ENCODE measurements at regions not wholly inside any gene's neighbourhood (a gene's known extent, or its start where the extent isn't known, plus 50 kb on each side); places are given as distances from the start of the nearest gene placed in this dataset.

GRCh38 chr14:49487238-49487637 is 98.9 kb downstream of the RPS29 start:
- DNase-seq = no peak
- no peaks in the 10 kb centered on the region for H3F3A ChIP-seq (ENCODE audit: low read length, unreplicated experiment)
- no peak for ATAC-seq
- peaks cover 13% of the 10 kb centered on the region; the same call in 1 of the 2 replicates for H3K27me3 ChIP-seq (ENCODE audit: low read length)
- H3K4me2 ChIP-seq (ENCODE audit: low read length) = no peak overlapping the region
- H3K9me3 ChIP-seq (ENCODE audit: low read length) = no peaks in the 10 kb centered on the region
- POLR2A ChIA-PET (ENCODE audit: unreplicated experiment) = no interaction called here
- H2AFZ ChIP-seq (ENCODE audit: low read length) = no peak overlapping the region
- no peak for TF ChIP-seq EZH2 (IDR thresholded peaks at IDR 0.05; ENCODE audit: low read length, unreplicated experiment)
- TF ChIP-seq CTCF (conservative IDR thresholded peaks at IDR 0.05; ENCODE audit: low read depth, low read length) = no peak
- no peak for TF ChIP-seq EZH2phosphoT487 (IDR thresholded peaks at IDR 0.05; ENCODE audit: borderline replicate concordance, low read length)
- H3K79me2 ChIP-seq (ENCODE audit: low read length) = no peaks in the 10 kb centered on the region
- no TSS peak for BruUV-seq (replicated peaks)
- peaks cover 4% of the 10 kb centered on the region; the same call in 1 of the 2 replicates for H3K4me1 ChIP-seq (ENCODE audit: insufficient read depth, low read length)
- H3K27ac ChIP-seq (ENCODE audit: low read length) = no peak overlapping the region
- H4K20me1 ChIP-seq (ENCODE audit: low read length) = no peaks in the 10 kb centered on the region
- no peaks in the 10 kb centered on the region for H3K36me3 ChIP-seq (ENCODE audit: low read depth, low read length)
- no peak overlapping the region for H3K4me3 ChIP-seq (ENCODE audit: low read length)
- no peak overlapping the region for H3K9ac ChIP-seq (ENCODE audit: low read length)
- CTCF ChIA-PET = no interaction called here
- intact Hi-C loops (cut with micrococcal nuclease) = no loop called here
- H3K9me2 ChIP-seq (replicated peaks; ENCODE audit: low read length) = no peaks in the 10 kb centered on the region

GRCh38 chr14:49485290-49485689 is 100.9 kb downstream of the RPS29 start:
- BruUV-seq (replicated peaks) = no TSS peak
- TF ChIP-seq EZH2phosphoT487 (IDR thresholded peaks at IDR 0.05; ENCODE audit: borderline replicate concordance, low read length) = no peak
- no peak for TF ChIP-seq EZH2 (IDR thresholded peaks at IDR 0.05; ENCODE audit: low read length, unreplicated experiment)
- TF ChIP-seq CTCF (conservative IDR thresholded peaks at IDR 0.05; ENCODE audit: low read depth, low read length) = no peak
- Histone ChIP-seq H3K27me3 (ENCODE audit: low read length) (peaks cover 9% of the 10 kb centered on the region; the same call in 1 of the 2 replicates), H3K9me2 (replicated peaks; ENCODE audit: low read length) (no peaks in the 10 kb centered on the region), H2AFZ (ENCODE audit: low read length) (no peak overlapping the region), H3K4me1 (ENCODE audit: insufficient read depth, low read length) (no peaks in the 10 kb centered on the region), H4K20me1 (ENCODE audit: low read length) (no peaks in the 10 kb centered on the region), H3K9me3 (ENCODE audit: low read length) (no peaks in the 10 kb centered on the region), H3F3A (ENCODE audit: low read length, unreplicated experiment) (no peaks in the 10 kb centered on the region), H3K4me3 (ENCODE audit: low read length) (no peak overlapping the region), H3K9ac (ENCODE audit: low read length) (no peak overlapping the region), H3K79me2 (ENCODE audit: low read length) (no peaks in the 10 kb centered on the region), H3K27ac (ENCODE audit: low read length) (no peak overlapping the region), H3K36me3 (ENCODE audit: low read depth, low read length) (no peaks in the 10 kb centered on the region), H3K4me2 (ENCODE audit: low read length) (no peak overlapping the region)
- intact Hi-C loops (cut with micrococcal nuclease) = no loop called here
- ChIA-PET CTCF (interaction anchor here (1.6 kb wide), 1 partner anchor 24 kb away, joined by 4 read pairs; no protein-coding TSS in a partner anchor), POLR2A (ENCODE audit: unreplicated experiment) (no interaction called here)
- no peak for DNase-seq
- ATAC-seq = no peak

DNA sequence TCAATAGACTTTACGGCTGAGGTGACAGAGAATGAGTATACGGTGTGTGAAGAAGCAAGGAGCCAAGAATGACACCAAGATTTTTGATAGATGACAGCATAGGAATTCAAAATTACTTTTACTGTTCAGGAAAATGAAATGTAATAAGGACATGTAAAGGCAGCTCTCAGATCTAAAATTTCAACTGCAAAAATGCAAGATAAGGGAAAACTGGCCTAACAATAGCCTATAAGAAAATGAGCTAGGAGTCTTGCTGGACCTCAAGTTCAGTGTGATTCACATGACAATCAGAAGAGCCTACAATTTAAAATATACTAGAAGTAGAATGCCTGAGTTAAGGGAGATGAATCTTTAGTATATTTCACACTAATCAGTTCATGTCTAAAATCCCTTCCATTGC is 102.0 kb downstream of the RPS29 start:
- TF ChIP-seq EZH2 (IDR thresholded peaks at IDR 0.05; ENCODE audit: low read length, unreplicated experiment) (no peak), CTCF (conservative IDR thresholded peaks at IDR 0.05; ENCODE audit: low read depth, low read length) (no peak), EZH2phosphoT487 (IDR thresholded peaks at IDR 0.05; ENCODE audit: borderline replicate concordance, low read length) (no peak)
- intact Hi-C loops (cut with micrococcal nuclease) = no loop called here
- H3K9me3 ChIP-seq (ENCODE audit: low read length) = no peaks in the 10 kb centered on the region
- CTCF ChIA-PET = interaction anchor here (1.6 kb wide), 1 partner anchor 22 kb away, joined by 4 read pairs; no protein-coding TSS in a partner anchor
- H3K36me3 ChIP-seq (ENCODE audit: low read depth, low read length) = no peaks in the 10 kb centered on the region
- ATAC-seq = no peak
- no peak overlapping the region for H3K4me2 ChIP-seq (ENCODE audit: low read length)
- H3K9me2 ChIP-seq (replicated peaks; ENCODE audit: low read length) = no peaks in the 10 kb centered on the region
- no peak for DNase-seq
- no TSS peak for BruUV-seq (replicated peaks)
- no peak overlapping the region for H2AFZ ChIP-seq (ENCODE audit: low read length)
- H4K20me1 ChIP-seq (ENCODE audit: low read length) = no peaks in the 10 kb centered on the region
- 0 out of 2 replicates have a peak, but pooled peaks cover 6% of the 10 kb centered on the region for H3K4me1 ChIP-seq (ENCODE audit: insufficient read depth, low read length)
- H3K9ac ChIP-seq (ENCODE audit: low read length) = no peak overlapping the region
- H3K27me3 ChIP-seq (ENCODE audit: low read length) = peaks cover 9% of the 10 kb centered on the region; the same call in 1 of the 2 replicates
- no peak overlapping the region for H3K27ac ChIP-seq (ENCODE audit: low read length)
- POLR2A ChIA-PET (ENCODE audit: unreplicated experiment) = no interaction called here
- H3K4me3 ChIP-seq (ENCODE audit: low read length) = no peak overlapping the region
- H3K79me2 ChIP-seq (ENCODE audit: low read length) = no peaks in the 10 kb centered on the region
- H3F3A ChIP-seq (ENCODE audit: low read length, unreplicated experiment) = no peaks in the 10 kb centered on the region
